Liver (tissue), 7 donors: ENCODE measurements at regions not wholly inside any gene's neighbourhood (a gene's known extent, or its start where the extent isn't known, plus 50 kb on each side); places are given as distances from the start of the nearest gene placed in this dataset.

Experiments
- DNase-seq: peaks from one replicate; pipeline ENCODE4 v3.0.0-alpha.2; 2017; ENCODE audit warnings: low spot score
- H3K27ac ChIP-seq, 2 donors: one replicate each; pipeline ENCODE4 v1.7.0; 2013; ENCODE audit warnings: inconsistent platforms in 2 of 2, low read length in 2 of 2, control low read depth in 1 of 2, low read depth in 1 of 2, mild to moderate bottlenecking in 1 of 2
- H3K27me3 ChIP-seq, 4 donors: one replicate each; pipeline versions ENCODE4 v1.6.1 to v1.7.0; 2013; ENCODE audit warnings: low read length in 3 of 4, inconsistent platforms in 1 of 4, mild to moderate bottlenecking in 1 of 4, moderate library complexity in 1 of 4; ENCODE audit not compliant: control insufficient read depth in 4 of 4, insufficient read depth in 4 of 4
- H3K36me3 ChIP-seq, 4 donors: one replicate each; pipeline versions ENCODE4 v1.6.1 to v1.7.0; 2013; ENCODE audit warnings: low read length in 3 of 4, mild to moderate bottlenecking in 3 of 4, low read depth in 1 of 4, moderate library complexity in 1 of 4; ENCODE audit not compliant: control insufficient read depth in 4 of 4, insufficient read depth in 3 of 4
- H3K4me1 ChIP-seq, 4 donors: one replicate each; pipeline versions ENCODE4 v1.6.1 to v1.7.0; 2013; ENCODE audit warnings: low read length in 3 of 4, mild to moderate bottlenecking in 3 of 4, moderate library complexity in 1 of 4; ENCODE audit not compliant: control insufficient read depth in 4 of 4, insufficient read depth in 4 of 4
- H3K4me3 ChIP-seq, 3 donors: one replicate each; pipeline versions ENCODE4 v1.6.1 to v1.7.0; 2013; ENCODE audit warnings: low read length in 3 of 3, control low read depth in 1 of 3, low read depth in 1 of 3, mild to moderate bottlenecking in 1 of 3
- H3K9ac ChIP-seq, 2 donors: one replicate each; pipeline ENCODE4 v1.7.0; 2013; ENCODE audit warnings: low read length in 2 of 2, mild to moderate bottlenecking in 2 of 2, moderate library complexity in 2 of 2, control low read depth in 1 of 2, low read depth in 1 of 2
- H3K9me3 ChIP-seq, 4 donors: one replicate each; pipeline versions ENCODE4 v1.6.1 to v1.7.0; 2013; ENCODE audit warnings: low read length in 3 of 4; ENCODE audit not compliant: control insufficient read depth in 4 of 4
- EGR1 ChIP-seq, 2 donors: IDR thresholded peaks; 2 replicates each; pipeline ENCODE4 v1.6.1; 2016 to 2018; ENCODE audit warnings: antibody characterized with exemption in 2 of 2, low read depth in 2 of 2
- FOXA1 ChIP-seq: IDR thresholded peaks from 2 replicates; pipeline ENCODE4 v1.6.1; 2016; ENCODE audit warnings: antibody characterized with exemption
- FOXA2 ChIP-seq: IDR thresholded peaks from 2 replicates; pipeline ENCODE4 v1.6.1; 2016; ENCODE audit warnings: antibody characterized with exemption
- HNF4A ChIP-seq, 2 donors: conservative IDR thresholded peaks; 2 replicates each; pipeline ENCODE4 v1.6.1; 2016; ENCODE audit warnings: antibody characterized with exemption in 2 of 2, mild to moderate bottlenecking in 2 of 2
- HNF4G ChIP-seq: IDR thresholded peaks from 2 replicates; pipeline ENCODE4 v1.6.1; 2016; ENCODE audit warnings: antibody characterized with exemption
- JUND ChIP-seq, 2 donors: IDR thresholded peaks; 2 replicates each; pipeline ENCODE4 v1.6.1; 2016; ENCODE audit warnings: antibody characterized with exemption in 2 of 2
- NR2F2 ChIP-seq: IDR thresholded peaks from 2 replicates; pipeline ENCODE4 v1.6.1; 2016; ENCODE audit warnings: antibody characterized with exemption
- RAD21 ChIP-seq, 2 donors: IDR thresholded peaks; 2 replicates each; pipeline ENCODE4 v1.6.1; 2016; ENCODE audit warnings: antibody characterized with exemption in 2 of 2, mild to moderate bottlenecking in 2 of 2
- REST ChIP-seq: IDR thresholded peaks from 2 replicates; pipeline ENCODE4 v1.6.1; 2016; ENCODE audit warnings: antibody characterized with exemption, mild to moderate bottlenecking
- RXRA ChIP-seq, 2 donors: IDR thresholded peaks; 2 replicates each; pipeline ENCODE4 v1.6.1; 2017 to 2018; ENCODE audit warnings: antibody characterized with exemption in 2 of 2, mild to moderate bottlenecking in 1 of 2
- TAF1 ChIP-seq: conservative IDR thresholded peaks from 2 replicates; pipeline ENCODE4 v1.6.1; 2016; ENCODE audit warnings: antibody characterized with exemption, mild to moderate bottlenecking
- ZBTB33 ChIP-seq: IDR thresholded peaks from 2 replicates; pipeline ENCODE4 v1.6.1; 2016; ENCODE audit warnings: antibody characterized with exemption
- TF ChIP-seq, protein P1 (sequence below): IDR thresholded peaks from 2 replicates; pipeline ENCODE4 v1.6.1; 2016; ENCODE audit warnings: antibody characterized with exemption
- TF ChIP-seq, protein P2 (sequence below): fragments of 150-350 bp; IDR thresholded peaks from 2 replicates; pipeline ENCODE4 v1.5.1; 2017; ENCODE audit warnings: improper control_type of control experiment, low read depth, low read length; ENCODE audit not compliant: missing input control
- donor health status: healthy.
- donor health status: healthy.
- donor health status: healthy.
- donor health status: healthy.

GRCh38 chr5:45179686-45180085 is 370.9 kb downstream of the MRPS30 start:
- DNase-seq: no peak
- no peaks in the 10 kb centered on the region for H3K36me3 ChIP-seq
- H3K4me3 ChIP-seq: no peak overlapping the region
- H3K9ac ChIP-seq: peak overlapping the region in 1 of 2 donors; percentile 26
- H3K27me3 ChIP-seq: no peaks in the 10 kb centered on the region
- peaks cover 0 to 11% (median 1%) of the 10 kb centered on the region in 4 donors for H3K4me1 ChIP-seq
- no peak for TF ChIP-seq HNF4A (conservative IDR thresholded peaks at IDR 0.05)
- TF ChIP-seq NR2F2: no peak
- no peak for TF ChIP-seq RAD21 (IDR thresholded peaks at IDR 0.05)
- TF ChIP-seq, protein P1, sequence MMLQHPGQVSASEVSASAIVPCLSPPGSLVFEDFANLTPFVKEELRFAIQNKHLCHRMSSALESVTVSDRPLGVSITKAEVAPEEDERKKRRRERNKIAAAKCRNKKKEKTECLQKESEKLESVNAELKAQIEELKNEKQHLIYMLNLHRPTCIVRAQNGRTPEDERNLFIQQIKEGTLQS: no peak
- no peak for TF ChIP-seq JUND (IDR thresholded peaks at IDR 0.05)
- TF ChIP-seq TAF1: no peak
- TF ChIP-seq EGR1 (IDR thresholded peaks at IDR 0.05; ENCODE audit: low read depth in 2 of 2): no peak
- TF ChIP-seq, protein P2, sequence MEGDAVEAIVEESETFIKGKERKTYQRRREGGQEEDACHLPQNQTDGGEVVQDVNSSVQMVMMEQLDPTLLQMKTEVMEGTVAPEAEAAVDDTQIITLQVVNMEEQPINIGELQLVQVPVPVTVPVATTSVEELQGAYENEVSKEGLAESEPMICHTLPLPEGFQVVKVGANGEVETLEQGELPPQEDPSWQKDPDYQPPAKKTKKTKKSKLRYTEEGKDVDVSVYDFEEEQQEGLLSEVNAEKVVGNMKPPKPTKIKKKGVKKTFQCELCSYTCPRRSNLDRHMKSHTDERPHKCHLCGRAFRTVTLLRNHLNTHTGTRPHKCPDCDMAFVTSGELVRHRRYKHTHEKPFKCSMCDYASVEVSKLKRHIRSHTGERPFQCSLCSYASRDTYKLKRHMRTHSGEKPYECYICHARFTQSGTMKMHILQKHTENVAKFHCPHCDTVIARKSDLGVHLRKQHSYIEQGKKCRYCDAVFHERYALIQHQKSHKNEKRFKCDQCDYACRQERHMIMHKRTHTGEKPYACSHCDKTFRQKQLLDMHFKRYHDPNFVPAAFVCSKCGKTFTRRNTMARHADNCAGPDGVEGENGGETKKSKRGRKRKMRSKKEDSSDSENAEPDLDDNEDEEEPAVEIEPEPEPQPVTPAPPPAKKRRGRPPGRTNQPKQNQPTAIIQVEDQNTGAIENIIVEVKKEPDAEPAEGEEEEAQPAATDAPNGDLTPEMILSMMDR: no peak
- TF ChIP-seq FOXA2: no peak
- TF ChIP-seq RXRA (IDR thresholded peaks at IDR 0.05): no peak
- no peak for TF ChIP-seq HNF4G
- no peak for TF ChIP-seq REST
- TF ChIP-seq ZBTB33: no peak
- no peaks in the 10 kb centered on the region for H3K9me3 ChIP-seq
- no peak overlapping the region for H3K27ac ChIP-seq

- Histone ChIP-seq H3K4me3 (no peak overlapping the region), H3K9me3 (no peaks in the 10 kb centered on the region), H3K36me3 (no peaks in the 10 kb centered on the region), H3K4me1 (peaks cover 0 to 5% (median 3%) of the 10 kb centered on the region in 4 donors), H3K27ac (no peak overlapping the region), H3K27me3 (no peaks in the 10 kb centered on the region), H3K9ac (no peak overlapping the region)
- no peak for DNase-seq
- TF ChIP-seq, protein P2: no peak
- TF ChIP-seq FOXA1: no peak
- TF ChIP-seq EGR1 (IDR thresholded peaks at IDR 0.05; ENCODE audit: low read depth in 2 of 2): no peak
- no peak for TF ChIP-seq HNF4G
These were observed 380.3 kb downstream of the MRPS30 start for GRCh38 chr5:45189042-45189441.
